Jurkat, Clone E6-1 (cell line): ENCODE measurements at regions not wholly inside any gene's neighbourhood (a gene's known extent, or its start where the extent isn't known, plus 50 kb on each side); places are given as distances from the start of the nearest gene placed in this dataset.

Source experiments
- DNase-seq: peaks from one replicate; pipeline ENCODE4 v3.0.0-alpha.2; 2011; ENCODE audit warnings: low read depth, low spot score
- H3K4me3 ChIP-seq: 2 replicates; pipeline ENCODE4 v1.5.1; 2011; ENCODE audit warnings: mild to moderate bottlenecking, low read length, control low read depth, moderate library complexity

GRCh38 chr15:98447069-98447468 lies 201.3 kb upstream of the IGF1R start:
- no peak for DNase-seq
- no peak overlapping the region for H3K4me3 ChIP-seq

GRCh38 chr15:98451236-98451635 lies 197.1 kb upstream of the IGF1R start:
- no peak overlapping the region for H3K4me3 ChIP-seq
- DNase-seq, result no peak

GRCh38 chr15:98452238-98452637 lies 196.1 kb upstream of the IGF1R start:
- H3K4me3 ChIP-seq, result no peak overlapping the region
- no peak for DNase-seq

- no peak overlapping the region for H3K4me3 ChIP-seq
- DNase-seq, result no peak
Observed at GRCh38 chr15:98455904-98456303, 192.4 kb upstream of the IGF1R start.

- DNase-seq, result no peak
- H3K4me3 ChIP-seq, result no peak overlapping the region
Observed at GRCh38 chr15:98476559-98476958, 171.8 kb upstream of the IGF1R start.

- DNase-seq, result no peak
- H3K4me3 ChIP-seq, result no peak overlapping the region
Observed at GRCh38 chr15:98480844-98481243, 167.5 kb upstream of the IGF1R start.

GRCh38 chr15:98483575-98484130 lies 164.7 kb upstream of the IGF1R start:
- no peak for DNase-seq
- H3K4me3 ChIP-seq, result no peak overlapping the region

- no peak overlapping the region for H3K4me3 ChIP-seq
- no peak for DNase-seq
Observed at GRCh38 chr15:98484914-98485313, 163.4 kb upstream of the IGF1R start.

- no peak overlapping the region for H3K4me3 ChIP-seq
- DNase-seq, result no peak
Observed at GRCh38 chr15:98485451-98485850, 162.9 kb upstream of the IGF1R start.

- DNase-seq, result no peak
- H3K4me3 ChIP-seq, result no peak overlapping the region
Observed at GRCh38 chr15:98493966-98494511, 154.3 kb upstream of the IGF1R start.

GRCh38 chr15:98501192-98501591 lies 147.1 kb upstream of the IGF1R start:
- no peak for DNase-seq
- no peak overlapping the region for H3K4me3 ChIP-seq

- DNase-seq, result no peak
- no peak overlapping the region for H3K4me3 ChIP-seq
Observed at GRCh38 chr15:98501632-98502031, 146.7 kb upstream of the IGF1R start.

- DNase-seq, result no peak
- H3K4me3 ChIP-seq, result no peak overlapping the region
Observed at GRCh38 chr15:98503970-98504369, 144.4 kb upstream of the IGF1R start.

GRCh38 chr15:98504998-98505397 lies 143.3 kb upstream of the IGF1R start:
- H3K4me3 ChIP-seq, result no peak overlapping the region
- no peak for DNase-seq

- H3K4me3 ChIP-seq, result no peak overlapping the region
- no peak for DNase-seq
Observed at GRCh38 chr15:98505611-98506031, 142.7 kb upstream of the IGF1R start.

GRCh38 chr15:98506172-98506571 lies 142.2 kb upstream of the IGF1R start:
- no peak for DNase-seq
- no peak overlapping the region for H3K4me3 ChIP-seq

- H3K4me3 ChIP-seq, result no peak overlapping the region
- DNase-seq, result no peak
Observed at GRCh38 chr15:98506711-98507110, 141.6 kb upstream of the IGF1R start.

GRCh38 chr15:98513428-98513986 lies 134.8 kb upstream of the IGF1R start:
- no peak overlapping the region for H3K4me3 ChIP-seq
- DNase-seq, result no peak

GRCh38 chr15:98514034-98514622 lies 134.2 kb upstream of the IGF1R start:
- DNase-seq, result no peak
- H3K4me3 ChIP-seq, result no peak overlapping the region

- peak; percentile 64 for DNase-seq
- no peak overlapping the region for H3K4me3 ChIP-seq
Observed at GRCh38 chr15:98518823-98519561, 129.3 kb upstream of the IGF1R start.
